ENCODE measurements at regions not wholly inside any gene's neighbourhood (a gene's known extent, or its start where the extent isn't known, plus 50 kb on each side); places are given as distances from the start of the nearest gene placed in this dataset.
"Not testable (repeated sequence)": the region's sequence is repeated elsewhere in the genome, so short reads cannot be mapped to it uniquely, and the experiment has no call there.

DNA sequence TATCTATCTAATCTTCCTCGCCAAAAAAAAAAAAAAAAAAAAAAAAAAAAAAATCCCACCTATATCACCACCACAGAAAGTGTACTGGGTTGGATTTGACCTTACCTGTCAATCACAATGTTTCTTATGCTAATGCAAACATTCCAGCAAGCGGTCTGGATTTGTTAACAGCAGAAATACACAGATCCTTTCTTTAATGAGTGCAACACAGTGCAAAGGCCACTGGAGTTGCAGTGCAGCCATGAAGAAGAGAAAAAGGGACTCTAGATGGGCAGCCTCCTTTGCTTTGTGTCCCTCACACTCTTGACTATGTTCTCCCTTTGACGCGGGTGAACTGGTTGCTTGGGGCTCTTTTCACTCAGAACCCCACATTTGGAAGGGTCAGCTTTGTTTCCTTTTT lies 127.3 kb upstream of the PRKCQ start:
- TF ChIP-seq, protein P1, sequence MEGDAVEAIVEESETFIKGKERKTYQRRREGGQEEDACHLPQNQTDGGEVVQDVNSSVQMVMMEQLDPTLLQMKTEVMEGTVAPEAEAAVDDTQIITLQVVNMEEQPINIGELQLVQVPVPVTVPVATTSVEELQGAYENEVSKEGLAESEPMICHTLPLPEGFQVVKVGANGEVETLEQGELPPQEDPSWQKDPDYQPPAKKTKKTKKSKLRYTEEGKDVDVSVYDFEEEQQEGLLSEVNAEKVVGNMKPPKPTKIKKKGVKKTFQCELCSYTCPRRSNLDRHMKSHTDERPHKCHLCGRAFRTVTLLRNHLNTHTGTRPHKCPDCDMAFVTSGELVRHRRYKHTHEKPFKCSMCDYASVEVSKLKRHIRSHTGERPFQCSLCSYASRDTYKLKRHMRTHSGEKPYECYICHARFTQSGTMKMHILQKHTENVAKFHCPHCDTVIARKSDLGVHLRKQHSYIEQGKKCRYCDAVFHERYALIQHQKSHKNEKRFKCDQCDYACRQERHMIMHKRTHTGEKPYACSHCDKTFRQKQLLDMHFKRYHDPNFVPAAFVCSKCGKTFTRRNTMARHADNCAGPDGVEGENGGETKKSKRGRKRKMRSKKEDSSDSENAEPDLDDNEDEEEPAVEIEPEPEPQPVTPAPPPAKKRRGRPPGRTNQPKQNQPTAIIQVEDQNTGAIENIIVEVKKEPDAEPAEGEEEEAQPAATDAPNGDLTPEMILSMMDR (IDR thresholded peaks at IDR 0.05; ENCODE audit: unreplicated experiment), result no peak
- no peak for DNase-seq (ENCODE audit: low spot score)
- H3K36me3 Mint-ChIP-seq (ENCODE audit: low read depth, unreplicated experiment), result no peaks in the 10 kb centered on the region
- no peaks in the 10 kb centered on the region for H3K9me3 Mint-ChIP-seq (ENCODE audit: unreplicated experiment)
- H3K4me1 Mint-ChIP-seq (ENCODE audit: unreplicated experiment), result peaks cover 9% of the 10 kb centered on the region
- peaks cover 1% of the 10 kb centered on the region for H3K27me3 Mint-ChIP-seq (ENCODE audit: unreplicated experiment)
- H3K4me3 Mint-ChIP-seq (ENCODE audit: unreplicated experiment), result no peak overlapping the region
- no peak overlapping the region for H3K27ac Mint-ChIP-seq (ENCODE audit: unreplicated experiment)

DNA sequence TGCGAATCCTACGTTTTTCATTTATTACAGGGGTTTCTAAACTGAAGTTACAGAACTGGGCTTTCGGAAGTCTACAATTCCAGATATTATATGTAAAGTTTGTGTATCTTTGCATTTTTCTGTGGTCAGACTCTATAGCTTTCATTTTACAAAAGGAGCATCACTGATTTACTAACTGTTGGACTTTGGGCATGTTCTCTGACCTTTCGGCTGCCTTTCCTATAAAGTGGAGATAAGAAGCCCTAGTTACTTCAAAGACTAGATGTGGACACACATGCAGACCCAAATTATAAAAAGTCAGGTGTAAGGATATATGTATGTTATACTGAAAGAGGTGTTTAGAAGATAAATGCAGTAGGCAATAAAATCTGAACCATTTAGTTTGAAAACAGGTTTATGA lies 126.6 kb upstream of the PRKCQ start:
- Mint-ChIP-seq H3K27me3 (ENCODE audit: unreplicated experiment) (peaks cover 1% of the 10 kb centered on the region), H3K4me3 (ENCODE audit: unreplicated experiment) (no peak overlapping the region), H3K4me1 (ENCODE audit: unreplicated experiment) (peaks cover 9% of the 10 kb centered on the region), H3K9me3 (ENCODE audit: unreplicated experiment) (no peaks in the 10 kb centered on the region), H3K27ac (ENCODE audit: unreplicated experiment) (no peak overlapping the region), H3K36me3 (ENCODE audit: low read depth, unreplicated experiment) (no peaks in the 10 kb centered on the region)
- DNase-seq (ENCODE audit: low spot score), result no peak
- TF ChIP-seq, protein P1 (IDR thresholded peaks at IDR 0.05; ENCODE audit: unreplicated experiment), result no peak

DNA sequence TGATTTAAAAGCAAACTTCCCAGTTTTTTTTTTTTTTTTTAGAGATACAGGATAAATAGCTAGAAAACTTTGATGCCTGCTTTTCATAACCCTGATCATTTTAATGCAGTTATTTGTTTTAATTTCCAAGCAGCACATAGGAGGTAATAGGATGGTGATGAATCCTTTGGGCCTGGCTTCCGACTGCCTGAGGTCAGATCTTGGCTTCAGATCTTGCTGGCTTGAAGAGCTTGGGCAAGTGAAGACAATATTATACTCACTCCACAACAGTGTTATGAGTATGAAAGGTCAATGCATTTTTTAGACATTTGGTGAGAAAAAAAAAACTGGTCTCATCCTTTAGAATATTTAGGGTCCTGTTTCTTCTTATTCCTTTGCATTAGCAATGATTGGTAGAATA lies 124.8 kb upstream of the PRKCQ start:
- no peak overlapping the region for H3K4me3 Mint-ChIP-seq (ENCODE audit: unreplicated experiment)
- no peaks in the 10 kb centered on the region for H3K9me3 Mint-ChIP-seq (ENCODE audit: unreplicated experiment)
- H3K27me3 Mint-ChIP-seq (ENCODE audit: unreplicated experiment), result peaks cover 1% of the 10 kb centered on the region
- TF ChIP-seq, protein P1 (IDR thresholded peaks at IDR 0.05; ENCODE audit: unreplicated experiment), result no peak
- no peak for DNase-seq (ENCODE audit: low spot score)
- no peaks in the 10 kb centered on the region for H3K36me3 Mint-ChIP-seq (ENCODE audit: low read depth, unreplicated experiment)
- H3K4me1 Mint-ChIP-seq (ENCODE audit: unreplicated experiment), result peaks cover 9% of the 10 kb centered on the region
- no peak overlapping the region for H3K27ac Mint-ChIP-seq (ENCODE audit: unreplicated experiment)

DNA sequence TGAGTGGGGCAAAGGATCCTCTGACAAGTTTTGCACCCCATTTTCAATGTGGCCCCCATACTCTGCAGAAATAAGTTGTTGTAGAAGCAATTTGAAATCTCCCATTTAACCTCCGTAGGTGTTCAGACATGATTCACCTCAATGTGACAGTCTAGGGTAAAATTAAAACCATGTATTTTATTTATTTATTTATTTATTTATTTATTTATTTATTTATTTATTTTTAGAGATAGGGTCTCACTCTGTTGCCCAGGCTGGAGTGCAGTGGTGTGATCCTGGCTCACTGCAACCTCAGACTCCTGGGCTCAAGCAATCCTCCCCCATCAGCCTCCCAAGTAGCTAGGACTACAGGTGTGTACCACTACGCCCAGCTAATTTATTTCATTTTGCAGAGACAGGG lies 122.8 kb upstream of the PRKCQ start:
- H3K4me1 Mint-ChIP-seq (ENCODE audit: unreplicated experiment); DNase-seq (ENCODE audit: low spot score); H3K27ac Mint-ChIP-seq (ENCODE audit: unreplicated experiment); H3K36me3 Mint-ChIP-seq (ENCODE audit: low read depth, unreplicated experiment); H3K27me3 Mint-ChIP-seq (ENCODE audit: unreplicated experiment); H3K4me3 Mint-ChIP-seq (ENCODE audit: unreplicated experiment); H3K9me3 Mint-ChIP-seq (ENCODE audit: unreplicated experiment): not testable (repeated sequence)

DNA sequence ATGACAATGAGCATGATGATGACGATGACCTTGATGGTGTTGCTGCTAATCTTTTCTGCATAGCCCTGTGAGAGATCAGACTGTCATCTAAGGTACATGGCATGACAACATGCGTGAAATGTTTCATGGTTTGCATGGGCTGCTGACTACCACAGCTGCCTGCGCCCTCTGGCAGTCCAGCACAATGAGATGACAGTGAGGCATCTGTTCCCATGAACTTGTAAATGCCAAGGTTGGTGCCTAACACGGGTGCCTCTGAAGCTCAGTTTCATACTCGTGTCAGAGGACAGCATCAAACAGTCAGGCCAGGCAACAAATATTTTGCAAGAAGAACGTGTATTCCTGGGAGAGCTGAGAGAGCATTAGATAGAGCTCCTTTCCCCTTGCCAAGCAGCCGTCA lies 122.0 kb upstream of the PRKCQ start:
- TF ChIP-seq, protein P1 (IDR thresholded peaks at IDR 0.05; ENCODE audit: unreplicated experiment), result no peak
- H3K9me3 Mint-ChIP-seq (ENCODE audit: unreplicated experiment), result no peaks in the 10 kb centered on the region
- peaks cover 1% of the 10 kb centered on the region for H3K27me3 Mint-ChIP-seq (ENCODE audit: unreplicated experiment)
- H3K36me3 Mint-ChIP-seq (ENCODE audit: low read depth, unreplicated experiment), result no peaks in the 10 kb centered on the region
- no peak overlapping the region for H3K4me3 Mint-ChIP-seq (ENCODE audit: unreplicated experiment)
- no peaks in the 10 kb centered on the region for H3K4me1 Mint-ChIP-seq (ENCODE audit: unreplicated experiment)
- no peak for DNase-seq (ENCODE audit: low spot score)
- H3K27ac Mint-ChIP-seq (ENCODE audit: unreplicated experiment), result no peak overlapping the region

DNA sequence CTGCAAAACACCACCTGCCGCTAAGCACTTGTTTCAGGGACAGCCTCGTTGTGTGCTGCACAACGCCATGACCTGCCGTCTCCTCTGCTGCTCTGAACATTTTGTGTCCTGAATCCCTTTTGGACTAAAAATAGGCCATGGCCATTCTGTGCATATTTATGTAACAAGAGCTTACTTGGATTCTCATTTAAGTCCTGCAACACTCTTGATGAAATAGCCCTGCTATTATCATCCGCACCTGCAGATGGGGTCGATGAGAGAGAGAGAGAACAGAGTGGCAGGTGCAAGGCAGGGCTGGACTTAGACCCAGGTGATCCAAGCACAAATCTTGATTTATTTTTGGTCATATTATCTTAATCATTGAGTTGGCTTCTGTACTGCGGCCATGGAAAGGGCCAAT lies 121.2 kb upstream of the PRKCQ start:
- no peak overlapping the region for H3K4me3 Mint-ChIP-seq (ENCODE audit: unreplicated experiment)
- peak; percentile 19 for DNase-seq (ENCODE audit: low spot score)
- H3K36me3 Mint-ChIP-seq (ENCODE audit: low read depth, unreplicated experiment), result no peaks in the 10 kb centered on the region
- TF ChIP-seq, protein P1 (IDR thresholded peaks at IDR 0.05; ENCODE audit: unreplicated experiment), result peak; percentile 20
- no peaks in the 10 kb centered on the region for H3K9me3 Mint-ChIP-seq (ENCODE audit: unreplicated experiment)
- peaks cover 1% of the 10 kb centered on the region for H3K27me3 Mint-ChIP-seq (ENCODE audit: unreplicated experiment)
- H3K4me1 Mint-ChIP-seq (ENCODE audit: unreplicated experiment), result no peaks in the 10 kb centered on the region
- H3K27ac Mint-ChIP-seq (ENCODE audit: unreplicated experiment), result no peak overlapping the region
